Osteocyte (in vitro differentiated cells): ENCODE measurements at regions not wholly inside any gene's neighbourhood (a gene's known extent, or its start where the extent isn't known, plus 50 kb on each side); places are given as distances from the start of the nearest gene placed in this dataset.

Source experiments
- DNase-seq: peaks from one replicate; pipeline ENCODE4 v3.0.0; 2021; ENCODE audit warnings: mixed read lengths; ENCODE audit not compliant: unreplicated experiment; ENCODE audit errors: extremely low spot score
- H3K27ac Mint-ChIP-seq: one replicate; pipeline ENCODE4 v1.8.0; 2021; ENCODE audit warnings: mild to moderate bottlenecking, mixed read lengths; ENCODE audit not compliant: unreplicated experiment
- H3K27me3 Mint-ChIP-seq: one replicate; pipeline ENCODE4 v1.8.0; 2021; ENCODE audit warnings: mixed read lengths; ENCODE audit not compliant: unreplicated experiment
- H3K36me3 Mint-ChIP-seq: one replicate; pipeline ENCODE4 v1.8.0; 2021; ENCODE audit warnings: mixed read lengths; ENCODE audit not compliant: unreplicated experiment
- H3K4me1 Mint-ChIP-seq: one replicate; pipeline ENCODE4 v1.8.0; 2021; ENCODE audit warnings: mixed read lengths; ENCODE audit not compliant: unreplicated experiment
- H3K4me3 Mint-ChIP-seq: one replicate; pipeline ENCODE4 v1.8.0; 2021; ENCODE audit warnings: mild to moderate bottlenecking, moderate library complexity, mixed read lengths; ENCODE audit not compliant: unreplicated experiment
- H3K9me3 Mint-ChIP-seq: one replicate; pipeline ENCODE4 v1.8.0; 2021; ENCODE audit warnings: mixed read lengths; ENCODE audit not compliant: unreplicated experiment
- TF ChIP-seq, protein P1 (sequence below): fragments of 200-600 bp; sonication (generic); IDR thresholded peaks from 2 replicates; pipeline ENCODE4 v1.5.0; 2021; ENCODE audit warnings: antibody characterized with exemption, mild to moderate bottlenecking, moderate library complexity

DNA sequence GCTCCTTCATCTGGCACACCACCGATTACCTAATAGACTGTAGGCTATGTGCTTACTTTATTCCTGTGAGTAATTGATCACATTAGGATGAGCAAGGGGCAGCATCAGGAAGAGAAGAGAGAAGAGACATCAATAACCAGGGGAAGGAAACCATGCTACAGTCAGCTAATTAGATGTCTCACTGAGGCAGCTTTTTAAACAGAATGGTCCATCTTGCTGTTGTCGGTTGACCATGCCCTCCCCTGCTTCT is 278.4 kb downstream of the RPLP1 start:
- no peaks in the 10 kb centered on the region for H3K36me3 Mint-ChIP-seq
- no peak for DNase-seq
- TF ChIP-seq, protein P1, sequence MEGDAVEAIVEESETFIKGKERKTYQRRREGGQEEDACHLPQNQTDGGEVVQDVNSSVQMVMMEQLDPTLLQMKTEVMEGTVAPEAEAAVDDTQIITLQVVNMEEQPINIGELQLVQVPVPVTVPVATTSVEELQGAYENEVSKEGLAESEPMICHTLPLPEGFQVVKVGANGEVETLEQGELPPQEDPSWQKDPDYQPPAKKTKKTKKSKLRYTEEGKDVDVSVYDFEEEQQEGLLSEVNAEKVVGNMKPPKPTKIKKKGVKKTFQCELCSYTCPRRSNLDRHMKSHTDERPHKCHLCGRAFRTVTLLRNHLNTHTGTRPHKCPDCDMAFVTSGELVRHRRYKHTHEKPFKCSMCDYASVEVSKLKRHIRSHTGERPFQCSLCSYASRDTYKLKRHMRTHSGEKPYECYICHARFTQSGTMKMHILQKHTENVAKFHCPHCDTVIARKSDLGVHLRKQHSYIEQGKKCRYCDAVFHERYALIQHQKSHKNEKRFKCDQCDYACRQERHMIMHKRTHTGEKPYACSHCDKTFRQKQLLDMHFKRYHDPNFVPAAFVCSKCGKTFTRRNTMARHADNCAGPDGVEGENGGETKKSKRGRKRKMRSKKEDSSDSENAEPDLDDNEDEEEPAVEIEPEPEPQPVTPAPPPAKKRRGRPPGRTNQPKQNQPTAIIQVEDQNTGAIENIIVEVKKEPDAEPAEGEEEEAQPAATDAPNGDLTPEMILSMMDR = no peak
- H3K9me3 Mint-ChIP-seq = no peaks in the 10 kb centered on the region
- no peak overlapping the region for H3K4me3 Mint-ChIP-seq
- peaks cover 71% of the 10 kb centered on the region for H3K27me3 Mint-ChIP-seq
- no peak overlapping the region for H3K27ac Mint-ChIP-seq
- H3K4me1 Mint-ChIP-seq = peaks cover 2% of the 10 kb centered on the region

DNA sequence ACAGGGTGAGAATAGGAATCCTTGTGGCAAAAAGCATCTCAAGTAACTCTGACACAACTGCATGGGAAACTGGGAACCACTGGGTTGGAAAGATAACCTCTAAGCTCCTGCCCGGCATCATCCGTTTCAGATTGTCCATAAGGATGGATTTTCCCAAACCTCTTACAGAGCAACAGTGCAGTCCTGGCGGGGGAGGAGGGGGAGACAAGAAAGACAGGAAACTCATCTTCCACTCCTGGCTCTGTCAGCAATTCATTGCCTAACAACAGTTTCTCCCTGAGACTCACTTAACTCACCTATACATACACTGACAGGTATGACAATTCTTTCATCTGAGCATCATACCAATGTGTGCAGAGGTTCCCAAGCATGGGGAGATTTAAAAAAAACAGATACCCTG is 279.0 kb downstream of the RPLP1 start:
- TF ChIP-seq, protein P1 = no peak
- H3K36me3 Mint-ChIP-seq = no peaks in the 10 kb centered on the region
- no peak for DNase-seq
- peaks cover 2% of the 10 kb centered on the region for H3K4me1 Mint-ChIP-seq
- H3K27ac Mint-ChIP-seq = no peak overlapping the region
- H3K4me3 Mint-ChIP-seq = no peak overlapping the region
- H3K27me3 Mint-ChIP-seq = peaks cover 70% of the 10 kb centered on the region
- no peaks in the 10 kb centered on the region for H3K9me3 Mint-ChIP-seq

DNA sequence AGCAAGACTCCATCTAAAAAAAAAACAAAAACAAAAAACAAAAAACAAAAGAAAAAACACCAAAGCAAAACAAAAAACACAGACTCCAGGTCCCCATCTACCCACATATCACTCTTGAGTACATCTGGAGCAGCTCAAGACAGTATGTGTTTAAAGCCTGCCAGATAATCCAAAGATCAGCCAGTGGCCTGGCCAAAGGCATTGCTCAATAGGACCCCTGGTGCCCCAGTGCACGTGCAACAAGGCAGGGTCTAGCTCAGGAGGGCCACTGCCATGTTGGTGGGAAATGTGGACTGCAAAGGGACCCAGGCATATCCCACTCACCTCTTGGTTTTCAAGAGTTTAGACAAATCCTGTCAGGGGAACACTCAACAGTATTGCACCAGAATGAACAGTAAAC is 279.5 kb downstream of the RPLP1 start:
- DNase-seq = no peak
- Mint-ChIP-seq H3K9me3 (no peaks in the 10 kb centered on the region), H3K4me1 (peaks cover 2% of the 10 kb centered on the region), H3K27ac (no peak overlapping the region), H3K36me3 (no peaks in the 10 kb centered on the region), H3K4me3 (no peak overlapping the region), H3K27me3 (peaks cover 73% of the 10 kb centered on the region)
- TF ChIP-seq, protein P1 = no peak

DNA sequence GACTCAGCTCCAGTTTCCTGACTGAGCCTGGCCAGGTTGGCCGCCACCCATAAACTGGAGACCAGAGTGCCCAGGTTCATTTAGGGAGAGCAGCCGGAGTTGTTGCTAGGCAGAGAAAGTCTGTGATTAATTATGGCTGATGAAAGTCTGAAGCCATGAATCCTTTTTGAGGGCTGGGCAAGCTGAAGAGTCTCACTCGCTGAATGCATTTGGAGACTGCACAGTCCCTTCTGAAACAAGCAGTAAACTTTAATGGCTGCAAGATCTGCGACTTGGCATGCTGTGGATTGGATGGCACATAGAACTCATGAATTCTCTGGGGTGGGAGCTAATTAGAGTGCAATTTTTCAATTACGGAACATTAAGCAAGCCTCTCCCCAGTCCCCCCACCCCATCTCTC is 282.1 kb downstream of the RPLP1 start:
- Mint-ChIP-seq H3K36me3 (no peaks in the 10 kb centered on the region), H3K27me3 (peaks cover 82% of the 10 kb centered on the region), H3K27ac (no peak overlapping the region), H3K9me3 (no peaks in the 10 kb centered on the region), H3K4me3 (no peak overlapping the region), H3K4me1 (peaks cover 2% of the 10 kb centered on the region)
- TF ChIP-seq, protein P1 = no peak
- DNase-seq = no peak

DNA sequence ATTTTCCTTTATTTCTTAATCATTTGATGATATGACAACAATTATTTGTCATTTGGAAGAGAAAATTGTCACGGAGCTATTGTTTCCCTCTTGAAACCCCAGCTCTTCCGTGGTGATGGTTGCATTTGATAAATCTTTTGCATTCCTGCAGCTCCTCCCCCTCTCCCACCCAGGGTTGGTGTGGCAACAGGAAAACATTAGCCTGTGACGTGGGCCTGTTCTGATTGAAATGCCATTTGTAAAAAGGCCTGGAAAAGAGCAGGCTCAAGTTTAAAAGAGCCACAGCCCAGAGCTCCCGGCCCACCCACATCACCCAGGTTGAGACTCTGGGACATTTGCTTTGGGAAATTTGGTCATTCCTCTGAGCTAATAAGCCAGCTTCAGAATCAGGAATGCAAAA is 282.5 kb downstream of the RPLP1 start:
- H3K36me3 Mint-ChIP-seq = no peaks in the 10 kb centered on the region
- H3K27ac Mint-ChIP-seq = no peak overlapping the region
- TF ChIP-seq, protein P1 = no peak
- peaks cover 4% of the 10 kb centered on the region for H3K9me3 Mint-ChIP-seq
- H3K4me3 Mint-ChIP-seq = no peak overlapping the region
- H3K27me3 Mint-ChIP-seq = peaks cover 84% of the 10 kb centered on the region
- H3K4me1 Mint-ChIP-seq = peaks cover 2% of the 10 kb centered on the region
- no peak for DNase-seq
